Inflammatory macrophage (primary cell): ENCODE measurements at regions not wholly inside any gene's neighbourhood (a gene's known extent, or its start where the extent isn't known, plus 50 kb on each side); places are given as distances from the start of the nearest gene placed in this dataset.

Experiments used
- DNase-seq, 2 donors: peaks; one replicate each; pipeline ENCODE4 v3.0.0-alpha.2; 2020 to 2022

DNA sequence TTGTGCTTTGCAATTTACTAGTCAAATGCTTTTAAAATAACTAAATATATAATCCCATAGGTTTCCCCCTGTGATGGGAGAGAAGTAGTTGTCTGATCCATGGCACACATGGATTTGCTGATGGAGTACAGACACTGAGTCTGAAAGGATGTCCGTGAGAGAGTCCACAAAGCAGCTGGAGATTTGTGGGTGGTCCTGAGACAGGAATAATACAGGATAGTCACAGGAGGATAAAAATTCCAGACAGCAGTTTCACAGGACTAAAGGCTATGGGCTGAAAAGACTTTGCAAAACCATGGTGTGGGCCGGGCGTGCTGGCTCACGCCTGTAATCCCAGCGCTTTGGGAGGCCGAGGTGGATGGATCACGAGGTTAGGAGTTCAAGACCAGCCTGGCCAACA is 58.7 kb upstream of the ZFR start:
- DNase-seq = no peak

DNA sequence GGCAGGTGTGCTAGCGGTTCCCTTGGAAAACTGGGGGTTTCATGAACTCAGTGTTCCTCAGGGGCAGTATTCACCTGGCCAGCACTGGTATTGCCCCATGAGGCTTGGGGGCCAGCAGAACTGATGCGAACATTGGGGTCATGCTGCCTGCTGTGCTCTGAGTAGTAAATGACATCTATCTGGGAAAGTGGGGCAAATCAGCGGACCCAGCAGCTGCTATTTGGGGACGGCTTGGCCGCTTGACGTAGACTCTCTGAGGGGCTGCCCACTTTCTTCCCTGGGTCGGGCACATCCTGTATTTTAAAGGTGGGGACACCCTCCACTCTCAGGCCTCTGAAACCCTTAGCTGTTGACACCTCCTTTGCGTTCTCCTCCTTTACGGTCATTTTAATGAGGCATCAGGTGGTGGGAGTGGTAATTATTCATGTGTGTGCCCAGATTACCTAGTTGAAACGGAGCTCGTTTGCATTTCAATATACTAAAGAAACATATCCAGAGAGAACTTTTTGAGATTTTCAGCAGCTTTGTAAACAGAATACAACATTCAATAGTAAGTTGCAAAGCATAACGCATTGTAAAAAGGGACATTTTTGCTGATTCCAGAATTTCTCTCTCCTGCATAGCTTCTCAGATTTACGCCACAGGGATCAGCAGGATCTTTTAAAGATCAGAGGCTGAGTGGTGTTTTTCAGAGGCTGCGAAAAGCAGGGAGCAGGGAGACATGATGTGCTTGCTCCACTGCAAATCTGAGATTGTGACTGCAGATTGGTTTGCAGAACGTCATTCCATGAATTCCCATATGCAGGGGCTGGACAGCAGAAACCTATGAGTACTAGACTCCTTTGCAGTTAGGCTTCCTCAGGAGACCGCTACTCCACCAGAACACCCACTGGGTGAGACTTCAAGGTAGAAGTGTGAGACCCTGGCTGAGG is 56.8 kb upstream of the ZFR start:
- DNase-seq = no peak

DNA sequence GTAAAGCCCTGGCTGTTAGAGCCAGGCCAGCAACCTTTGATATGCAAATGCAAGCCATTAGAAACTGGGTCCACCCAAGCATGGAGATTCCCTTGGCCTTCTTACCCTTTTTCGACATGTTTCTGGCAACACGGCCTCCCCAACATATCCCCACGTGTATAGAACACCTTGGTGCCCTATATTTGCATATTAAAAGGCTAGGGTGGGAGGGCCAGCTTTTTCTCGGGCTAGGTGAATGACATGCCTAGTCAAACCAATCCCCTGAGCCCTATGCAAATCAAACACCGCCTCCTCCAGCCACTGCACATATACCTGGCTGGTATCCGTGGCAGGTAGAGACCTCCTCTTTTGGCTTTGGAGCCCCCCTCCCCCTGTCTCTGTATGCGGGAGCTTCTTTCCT is 55.6 kb upstream of the ZFR start:
- no peak for DNase-seq

DNA sequence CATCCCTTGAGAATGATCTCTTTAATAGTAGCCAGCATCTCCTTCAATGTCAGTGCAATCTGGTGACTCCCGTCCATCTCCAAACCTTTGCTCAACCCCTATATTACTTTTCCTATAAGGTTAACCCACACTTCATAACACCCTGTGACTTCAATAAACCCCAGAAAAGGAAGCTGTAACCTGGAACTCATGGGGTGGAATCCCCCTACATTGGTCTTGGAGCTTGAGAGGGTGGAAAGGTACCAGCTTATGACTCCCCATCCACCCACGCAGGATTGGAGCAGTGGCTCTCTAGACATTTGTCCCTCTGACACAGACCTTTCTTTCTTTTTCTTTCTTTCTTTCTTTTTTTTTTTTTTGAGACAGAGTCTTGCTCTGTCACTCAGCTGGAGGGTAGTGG is 54.7 kb upstream of the ZFR start:
- no peak for DNase-seq

DNA sequence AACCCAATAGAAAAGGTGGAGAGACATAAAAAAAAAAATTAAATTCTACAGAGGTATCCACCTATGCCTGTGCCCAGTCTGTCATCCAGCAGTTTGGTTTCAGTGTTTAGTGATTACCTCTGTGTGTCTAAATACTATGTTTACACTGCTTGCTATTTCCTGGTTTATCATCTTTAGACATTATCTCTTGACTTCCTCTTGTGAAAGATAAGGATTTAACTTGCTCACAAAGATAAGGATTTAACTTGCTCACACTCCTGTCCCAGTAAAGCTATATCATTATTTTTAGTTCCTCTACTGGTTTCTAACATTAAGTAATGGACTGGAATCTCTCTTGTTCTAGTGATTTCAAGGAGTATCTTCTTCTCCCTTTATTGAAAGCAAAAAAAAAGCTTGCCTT is 53.9 kb upstream of the ZFR start:
- DNase-seq = peak in 1 of 2 donors; percentile 15

DNA sequence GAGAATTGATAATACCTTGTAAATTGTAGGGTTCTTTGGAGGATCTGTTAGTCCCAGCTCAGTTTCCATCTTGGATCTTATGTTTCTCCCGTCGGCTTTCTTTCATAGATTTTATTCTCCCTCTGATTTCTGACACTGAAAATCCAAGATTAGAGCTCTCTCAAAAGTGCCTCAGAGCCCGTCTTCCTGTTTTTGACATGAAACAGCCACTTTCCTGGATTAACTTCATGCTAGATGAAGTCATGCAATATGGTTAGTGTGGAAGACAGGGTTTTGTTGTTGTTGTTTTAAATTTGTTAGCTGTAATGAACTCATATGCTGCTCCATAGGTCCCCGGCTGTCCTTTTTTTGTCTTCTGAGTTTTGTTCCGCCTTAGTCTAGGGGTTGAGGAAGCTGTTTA is 51.6 kb upstream of the ZFR start:
- DNase-seq = no peak

DNA sequence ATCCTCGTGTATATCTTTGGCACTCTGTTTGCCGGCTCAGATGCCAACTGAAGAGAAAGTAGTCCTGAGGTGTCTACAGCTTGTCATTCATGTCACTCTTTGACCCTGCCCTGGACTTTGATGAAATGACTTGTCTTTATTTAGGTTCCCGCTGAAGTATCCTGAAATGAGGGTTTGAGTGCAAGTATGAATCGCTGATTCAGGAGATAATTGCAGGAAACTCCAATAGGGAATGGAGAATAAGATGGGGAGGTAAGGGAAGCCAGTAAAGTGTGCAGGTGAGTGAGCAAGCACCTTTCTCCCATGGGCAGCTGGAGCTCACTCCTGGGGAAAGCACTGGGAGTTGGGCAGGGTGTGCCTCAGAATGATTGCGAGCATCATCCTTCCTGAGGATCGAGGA is 50.3 kb upstream of the ZFR start:
- no peak for DNase-seq
